Neural progenitor cell (in vitro differentiated cells): ENCODE measurements at regions not wholly inside any gene's neighbourhood (a gene's known extent, or its start where the extent isn't known, plus 50 kb on each side); places are given as distances from the start of the nearest gene placed in this dataset.

Experiments used
- EZH2 ChIP-seq: fragments of 200-600 bp; sonication (generic); IDR thresholded peaks from 2 replicates; pipeline ENCODE4 v1.6.1; 2017; ENCODE audit warnings: antibody characterized with exemption, mild to moderate bottlenecking, moderate library complexity
- EZH2phosphoT487 ChIP-seq: fragments of 200-600 bp; sonication (generic); IDR thresholded peaks from 2 replicates; pipeline ENCODE4 v1.6.1; 2017; ENCODE audit warnings: antibody characterized with exemption
- TF ChIP-seq, protein P1 (sequence below): fragments of 200-600 bp; sonication (generic); IDR thresholded peaks from 2 replicates; pipeline ENCODE4 v1.5.1; 2017; ENCODE audit warnings: antibody characterized with exemption, mild to moderate bottlenecking

DNA sequence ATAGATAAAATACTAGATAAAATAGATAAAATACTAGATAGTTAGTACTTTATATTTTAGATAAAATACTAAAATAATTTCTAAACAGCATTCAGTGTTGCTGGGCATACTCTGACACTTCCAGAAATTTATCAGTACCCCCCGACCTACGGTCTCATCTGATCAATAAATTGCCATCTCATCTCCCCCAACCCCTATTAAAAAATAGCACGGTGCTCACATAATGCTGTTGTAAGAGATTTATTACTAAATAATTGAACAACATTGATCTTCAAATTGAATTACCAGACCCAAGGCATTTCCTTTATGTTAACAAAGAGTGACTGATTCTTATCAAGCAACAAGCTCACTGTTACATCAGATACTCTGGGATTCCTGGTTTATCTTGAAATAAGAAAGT is 300.9 kb downstream of the CBLN4 start:
- TF ChIP-seq, protein P1, sequence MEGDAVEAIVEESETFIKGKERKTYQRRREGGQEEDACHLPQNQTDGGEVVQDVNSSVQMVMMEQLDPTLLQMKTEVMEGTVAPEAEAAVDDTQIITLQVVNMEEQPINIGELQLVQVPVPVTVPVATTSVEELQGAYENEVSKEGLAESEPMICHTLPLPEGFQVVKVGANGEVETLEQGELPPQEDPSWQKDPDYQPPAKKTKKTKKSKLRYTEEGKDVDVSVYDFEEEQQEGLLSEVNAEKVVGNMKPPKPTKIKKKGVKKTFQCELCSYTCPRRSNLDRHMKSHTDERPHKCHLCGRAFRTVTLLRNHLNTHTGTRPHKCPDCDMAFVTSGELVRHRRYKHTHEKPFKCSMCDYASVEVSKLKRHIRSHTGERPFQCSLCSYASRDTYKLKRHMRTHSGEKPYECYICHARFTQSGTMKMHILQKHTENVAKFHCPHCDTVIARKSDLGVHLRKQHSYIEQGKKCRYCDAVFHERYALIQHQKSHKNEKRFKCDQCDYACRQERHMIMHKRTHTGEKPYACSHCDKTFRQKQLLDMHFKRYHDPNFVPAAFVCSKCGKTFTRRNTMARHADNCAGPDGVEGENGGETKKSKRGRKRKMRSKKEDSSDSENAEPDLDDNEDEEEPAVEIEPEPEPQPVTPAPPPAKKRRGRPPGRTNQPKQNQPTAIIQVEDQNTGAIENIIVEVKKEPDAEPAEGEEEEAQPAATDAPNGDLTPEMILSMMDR: no peak
- no peak for TF ChIP-seq EZH2
- no peak for TF ChIP-seq EZH2phosphoT487
